ENCODE measurements at regions not wholly inside any gene's neighbourhood (a gene's known extent, or its start where the extent isn't known, plus 50 kb on each side); places are given as distances from the start of the nearest gene placed in this dataset.

DNA sequence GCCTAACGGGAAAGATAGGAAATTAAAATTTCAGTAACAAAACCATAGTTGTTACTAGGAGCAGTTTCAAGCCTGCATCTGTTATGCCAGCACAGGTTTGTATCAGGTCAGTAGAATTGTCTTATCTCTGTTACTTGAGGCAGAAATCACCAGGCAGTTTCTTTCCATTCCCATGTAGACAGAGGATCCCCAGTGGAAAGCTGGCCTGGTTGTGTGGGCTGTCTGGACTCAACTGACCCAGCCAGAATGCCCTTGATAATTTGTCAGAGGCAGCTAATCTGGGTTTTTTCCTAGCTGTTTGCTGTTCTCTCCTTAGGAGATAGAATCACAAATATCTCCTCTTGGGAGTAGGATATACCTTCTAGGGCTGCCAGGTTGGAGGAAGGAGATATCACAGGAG is 1044.7 kb downstream of the IGSF11 start:
- ChIA-PET CTCF (ENCODE audit: low intra/inter-chr PET ratio) (no interaction called here), POLR2A (no interaction called here)
- H2AFZ ChIP-seq (ENCODE audit: low read depth, low read length), result no peak overlapping the region
- FAIRE-seq (no peak), ATAC-seq (no peak), DNase-seq (ENCODE audit: extremely low read depth in 1 of 4, low spot score in 3 of 4) (no peak)
- no peaks in the 10 kb centered on the region for H4K20me1 ChIP-seq (replicated peaks; ENCODE audit: control insufficient read depth, insufficient read depth, low read length)
- intact Hi-C loops (cut with micrococcal nuclease) (no loop called here), in situ Hi-C loops (cut with MboI) (no loop called here)
- no peak overlapping the region for H3K9ac ChIP-seq (ENCODE audit: insufficient read depth in 1 of 2, low read depth in 2 of 2, low read length in 2 of 2)
- BruUV-seq (replicated peaks), result no TSS peak
- H3K9me3 ChIP-seq (replicated peaks; ENCODE audit: control insufficient read depth, insufficient read depth, low read depth, low read length), result no peaks in the 10 kb centered on the region
- H3K27me3 ChIP-seq (ENCODE audit: control insufficient read depth in 2 of 2, insufficient read depth in 2 of 2, low read length in 2 of 2), result no peaks in the 10 kb centered on the region
- no peaks in the 10 kb centered on the region for H3K9me1 ChIP-seq (ENCODE audit: control insufficient read depth, insufficient read depth, low read length)
- TF ChIP-seq NFE2L1 (tag; IDR thresholded peaks at IDR 0.05; ENCODE audit: borderline replicate concordance, low read depth), result no peak
- TF ChIP-seq HCFC1 (IDR thresholded peaks at IDR 0.05; ENCODE audit: low read depth, low read length), result no peak
- TF ChIP-seq, protein P1, sequence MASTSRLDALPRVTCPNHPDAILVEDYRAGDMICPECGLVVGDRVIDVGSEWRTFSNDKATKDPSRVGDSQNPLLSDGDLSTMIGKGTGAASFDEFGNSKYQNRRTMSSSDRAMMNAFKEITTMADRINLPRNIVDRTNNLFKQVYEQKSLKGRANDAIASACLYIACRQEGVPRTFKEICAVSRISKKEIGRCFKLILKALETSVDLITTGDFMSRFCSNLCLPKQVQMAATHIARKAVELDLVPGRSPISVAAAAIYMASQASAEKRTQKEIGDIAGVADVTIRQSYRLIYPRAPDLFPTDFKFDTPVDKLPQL (IDR thresholded peaks at IDR 0.05; ENCODE audit: extremely low read depth, insufficient read length), result no peak
- no peak for TF ChIP-seq RBM34 (IDR thresholded peaks at IDR 0.05; ENCODE audit: borderline replicate concordance, insufficient read depth, low read length)
- TF ChIP-seq, protein P2, sequence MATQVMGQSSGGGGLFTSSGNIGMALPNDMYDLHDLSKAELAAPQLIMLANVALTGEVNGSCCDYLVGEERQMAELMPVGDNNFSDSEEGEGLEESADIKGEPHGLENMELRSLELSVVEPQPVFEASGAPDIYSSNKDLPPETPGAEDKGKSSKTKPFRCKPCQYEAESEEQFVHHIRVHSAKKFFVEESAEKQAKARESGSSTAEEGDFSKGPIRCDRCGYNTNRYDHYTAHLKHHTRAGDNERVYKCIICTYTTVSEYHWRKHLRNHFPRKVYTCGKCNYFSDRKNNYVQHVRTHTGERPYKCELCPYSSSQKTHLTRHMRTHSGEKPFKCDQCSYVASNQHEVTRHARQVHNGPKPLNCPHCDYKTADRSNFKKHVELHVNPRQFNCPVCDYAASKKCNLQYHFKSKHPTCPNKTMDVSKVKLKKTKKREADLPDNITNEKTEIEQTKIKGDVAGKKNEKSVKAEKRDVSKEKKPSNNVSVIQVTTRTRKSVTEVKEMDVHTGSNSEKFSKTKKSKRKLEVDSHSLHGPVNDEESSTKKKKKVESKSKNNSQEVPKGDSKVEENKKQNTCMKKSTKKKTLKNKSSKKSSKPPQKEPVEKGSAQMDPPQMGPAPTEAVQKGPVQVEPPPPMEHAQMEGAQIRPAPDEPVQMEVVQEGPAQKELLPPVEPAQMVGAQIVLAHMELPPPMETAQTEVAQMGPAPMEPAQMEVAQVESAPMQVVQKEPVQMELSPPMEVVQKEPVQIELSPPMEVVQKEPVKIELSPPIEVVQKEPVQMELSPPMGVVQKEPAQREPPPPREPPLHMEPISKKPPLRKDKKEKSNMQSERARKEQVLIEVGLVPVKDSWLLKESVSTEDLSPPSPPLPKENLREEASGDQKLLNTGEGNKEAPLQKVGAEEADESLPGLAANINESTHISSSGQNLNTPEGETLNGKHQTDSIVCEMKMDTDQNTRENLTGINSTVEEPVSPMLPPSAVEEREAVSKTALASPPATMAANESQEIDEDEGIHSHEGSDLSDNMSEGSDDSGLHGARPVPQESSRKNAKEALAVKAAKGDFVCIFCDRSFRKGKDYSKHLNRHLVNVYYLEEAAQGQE (IDR thresholded peaks at IDR 0.05; ENCODE audit: borderline replicate concordance), result no peak
- TF ChIP-seq, protein P2 (CRISPR knock-in tag; IDR thresholded peaks at IDR 0.05; ENCODE audit: low read depth), result no peak
- TF ChIP-seq, protein P3, sequence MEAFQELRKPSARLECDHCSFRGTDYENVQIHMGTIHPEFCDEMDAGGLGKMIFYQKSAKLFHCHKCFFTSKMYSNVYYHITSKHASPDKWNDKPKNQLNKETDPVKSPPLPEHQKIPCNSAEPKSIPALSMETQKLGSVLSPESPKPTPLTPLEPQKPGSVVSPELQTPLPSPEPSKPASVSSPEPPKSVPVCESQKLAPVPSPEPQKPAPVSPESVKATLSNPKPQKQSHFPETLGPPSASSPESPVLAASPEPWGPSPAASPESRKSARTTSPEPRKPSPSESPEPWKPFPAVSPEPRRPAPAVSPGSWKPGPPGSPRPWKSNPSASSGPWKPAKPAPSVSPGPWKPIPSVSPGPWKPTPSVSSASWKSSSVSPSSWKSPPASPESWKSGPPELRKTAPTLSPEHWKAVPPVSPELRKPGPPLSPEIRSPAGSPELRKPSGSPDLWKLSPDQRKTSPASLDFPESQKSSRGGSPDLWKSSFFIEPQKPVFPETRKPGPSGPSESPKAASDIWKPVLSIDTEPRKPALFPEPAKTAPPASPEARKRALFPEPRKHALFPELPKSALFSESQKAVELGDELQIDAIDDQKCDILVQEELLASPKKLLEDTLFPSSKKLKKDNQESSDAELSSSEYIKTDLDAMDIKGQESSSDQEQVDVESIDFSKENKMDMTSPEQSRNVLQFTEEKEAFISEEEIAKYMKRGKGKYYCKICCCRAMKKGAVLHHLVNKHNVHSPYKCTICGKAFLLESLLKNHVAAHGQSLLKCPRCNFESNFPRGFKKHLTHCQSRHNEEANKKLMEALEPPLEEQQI (IDR thresholded peaks at IDR 0.05), result no peak
- 0% methylated on average over 1 of the region's 1 CpG for WGBS (ENCODE audit: insufficient coverage, low coverage, missing lambda C conversion rate)
- H3K4me2 ChIP-seq (ENCODE audit: insufficient read depth, low read length), result no peak overlapping the region
- H3K4me3 ChIP-seq, result no peak overlapping the region
- no peaks in the 10 kb centered on the region for H3K4me1 ChIP-seq (replicated peaks in 1 of 2; ENCODE audit: control insufficient read depth in 2 of 2, insufficient read depth in 2 of 2, low read length in 2 of 2)
- H3K36me3 ChIP-seq (ENCODE audit: control insufficient read depth, insufficient read depth, low read length), result no peaks in the 10 kb centered on the region
- H3K27ac ChIP-seq (ENCODE audit: extremely low read depth, low read depth, low read length), result no peak overlapping the region
- no peaks in the 10 kb centered on the region for H3K79me2 ChIP-seq (ENCODE audit: control insufficient read depth, insufficient read depth, low read length)

All from K562 (cell line).